Forelimb muscle (tissue), 1 donor: ENCODE measurements at regions not wholly inside any gene's neighbourhood (a gene's known extent, or its start where the extent isn't known, plus 50 kb on each side); places are given as distances from the start of the nearest gene placed in this dataset.

Source experiments
- DNase-seq: peaks from one replicate; pipeline ENCODE4 v3.0.0-alpha.2; 2013; ENCODE audit warnings: low read depth

DNA sequence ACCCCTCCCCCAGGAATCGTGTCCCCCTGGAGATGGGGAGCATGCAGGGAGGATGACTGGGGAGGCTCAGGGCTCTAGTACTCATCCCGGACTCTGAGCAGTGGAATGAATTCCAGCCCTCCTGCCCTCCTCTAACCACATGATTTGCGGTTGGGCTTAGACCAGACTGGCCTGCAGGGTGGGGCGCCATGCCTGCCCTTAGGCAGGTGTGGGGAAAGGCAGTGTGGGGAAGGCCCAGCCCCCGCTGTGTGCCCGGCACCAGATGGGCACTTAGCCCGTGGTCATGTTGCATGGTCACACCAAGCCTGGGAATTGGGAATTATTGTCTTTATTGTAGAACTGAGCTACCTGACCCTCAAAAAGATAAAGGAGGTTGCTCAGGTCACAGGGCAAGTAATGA is 283.8 kb downstream of the TLE3 start:
- no peak for DNase-seq

- DNase-seq, result no peak
Measured at GRCh38 chr15:69814932-69815331, 282.8 kb downstream of the TLE3 start.

DNA sequence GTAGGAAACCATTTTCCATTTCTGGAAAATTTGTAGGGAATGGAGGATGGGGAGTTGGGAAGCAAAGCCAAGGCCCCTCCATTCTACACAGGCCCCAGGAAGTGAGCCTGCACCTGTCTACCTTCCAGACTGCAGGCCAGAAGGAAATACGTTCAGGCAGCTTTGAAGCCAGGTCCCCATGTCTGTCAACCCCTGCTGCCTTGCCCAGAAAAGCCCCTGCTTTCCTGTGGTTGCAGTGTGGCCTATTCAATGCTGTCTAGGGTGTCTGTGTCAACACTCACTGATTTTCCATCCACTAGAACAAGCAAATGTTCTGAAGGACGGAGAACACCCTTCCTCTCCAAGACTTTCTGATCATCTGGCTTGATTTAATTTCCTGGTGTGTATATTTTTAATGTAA is 281.9 kb downstream of the TLE3 start:
- no peak for DNase-seq

DNA sequence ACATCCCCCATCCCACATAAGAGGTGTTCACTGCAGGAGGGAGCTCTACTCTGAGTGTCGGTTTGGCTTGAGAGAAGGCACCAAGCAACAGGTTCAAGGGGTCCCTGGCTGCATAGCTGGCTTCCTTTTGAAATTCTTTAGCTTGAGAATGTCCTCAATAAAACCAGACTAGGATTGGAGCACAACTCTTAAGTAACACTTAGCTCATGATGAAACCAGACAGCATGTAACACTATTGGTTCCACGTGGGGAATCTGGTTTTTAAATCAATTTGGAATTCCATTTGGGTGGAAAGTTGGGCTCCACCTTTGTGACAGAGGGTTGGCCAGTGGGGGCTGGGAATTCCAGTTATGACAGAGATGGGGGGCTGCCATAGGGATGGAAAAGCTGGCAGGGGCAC is 281.2 kb downstream of the TLE3 start:
- no peak for DNase-seq

- no peak for DNase-seq
Measured at GRCh38 chr15:69818529-69818928, 279.2 kb downstream of the TLE3 start.

DNA sequence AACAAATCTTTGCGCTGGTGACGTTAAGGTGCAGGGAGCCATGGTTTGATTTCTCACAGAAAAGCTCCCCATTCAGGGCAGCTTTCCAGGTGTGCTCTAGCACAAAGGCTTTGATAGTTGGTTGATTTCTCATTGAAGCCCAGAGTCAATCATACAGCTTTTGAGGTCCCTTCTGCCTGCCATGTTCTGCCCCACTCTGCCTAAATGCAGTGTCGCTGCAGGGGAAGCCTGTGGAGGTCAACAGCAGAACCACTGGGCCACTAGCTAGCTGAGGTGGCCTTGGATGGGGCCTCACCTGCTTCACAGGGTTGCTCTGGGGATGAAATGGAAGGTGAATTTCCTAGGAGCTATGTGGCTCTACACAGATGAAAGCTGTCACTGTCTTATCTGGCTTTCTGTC is 278.3 kb downstream of the TLE3 start:
- no peak for DNase-seq

DNA sequence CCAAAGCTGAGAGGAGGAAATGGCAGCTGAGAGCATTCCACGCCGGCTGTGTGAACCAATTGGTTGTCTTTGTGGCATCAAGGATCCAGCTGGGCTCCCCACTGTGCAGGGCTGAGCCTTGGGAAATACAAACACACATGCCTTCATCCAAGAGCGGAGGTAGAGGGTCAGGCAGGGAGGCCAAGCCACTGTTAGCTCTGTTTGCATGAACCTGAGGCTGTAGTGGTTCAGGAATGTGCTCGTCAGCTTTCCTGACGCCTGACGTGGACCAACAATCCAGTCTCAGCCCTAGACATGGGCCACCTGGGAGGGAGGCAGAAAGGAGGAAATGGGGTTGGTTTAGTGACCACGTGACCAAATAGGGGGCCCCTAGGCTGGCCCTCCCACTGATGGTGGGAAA is 276.9 kb downstream of the TLE3 start:
- DNase-seq, result no peak

DNA sequence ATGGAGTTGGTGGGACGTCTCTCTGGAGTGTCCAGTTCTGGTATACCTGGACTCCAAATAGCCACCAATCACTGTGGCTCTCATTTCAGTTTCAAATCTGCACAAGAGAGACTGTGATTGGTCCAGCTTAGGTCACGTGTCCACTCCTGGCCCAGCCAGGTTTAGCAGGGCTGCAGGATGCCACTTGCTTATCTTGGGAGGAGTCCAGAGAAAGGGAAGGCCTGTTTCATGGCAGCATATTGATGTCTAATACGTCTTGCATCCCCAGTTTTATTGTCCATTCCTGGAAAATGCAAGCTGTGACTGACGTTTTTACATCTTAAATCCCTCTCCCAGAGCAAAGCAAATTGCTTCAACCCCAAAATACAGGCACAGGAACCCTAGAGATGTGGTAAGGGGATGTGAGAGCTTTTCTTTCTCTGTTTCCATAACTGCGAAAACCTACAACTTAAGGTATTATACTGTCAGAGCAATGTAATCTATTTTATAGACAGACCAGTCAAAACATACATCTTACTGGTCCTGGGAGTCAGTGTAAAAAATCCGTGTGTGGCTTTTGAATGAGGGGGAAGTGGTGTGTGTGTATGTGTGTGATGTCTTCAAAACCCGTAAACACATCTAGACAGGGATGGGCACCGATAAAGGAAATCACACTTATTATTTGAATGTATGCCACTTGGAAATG is 274.4 kb downstream of the TLE3 start:
- no peak for DNase-seq

- no peak for DNase-seq
Measured at GRCh38 chr15:69824075-69824876, 273.4 kb downstream of the TLE3 start.

- no peak for DNase-seq
Measured at GRCh38 chr15:69824877-69825406, 272.8 kb downstream of the TLE3 start.

- no peak for DNase-seq
Measured at GRCh38 chr15:69825941-69826818, 271.5 kb downstream of the TLE3 start.

- DNase-seq, result no peak
Measured at GRCh38 chr15:69826819-69827175, 270.9 kb downstream of the TLE3 start.

GRCh38 chr15:69827751-69828150 is 270.0 kb downstream of the TLE3 start:
- DNase-seq, result no peak

- DNase-seq, result no peak
Measured at GRCh38 chr15:69828181-69828828, 269.4 kb downstream of the TLE3 start.

DNA sequence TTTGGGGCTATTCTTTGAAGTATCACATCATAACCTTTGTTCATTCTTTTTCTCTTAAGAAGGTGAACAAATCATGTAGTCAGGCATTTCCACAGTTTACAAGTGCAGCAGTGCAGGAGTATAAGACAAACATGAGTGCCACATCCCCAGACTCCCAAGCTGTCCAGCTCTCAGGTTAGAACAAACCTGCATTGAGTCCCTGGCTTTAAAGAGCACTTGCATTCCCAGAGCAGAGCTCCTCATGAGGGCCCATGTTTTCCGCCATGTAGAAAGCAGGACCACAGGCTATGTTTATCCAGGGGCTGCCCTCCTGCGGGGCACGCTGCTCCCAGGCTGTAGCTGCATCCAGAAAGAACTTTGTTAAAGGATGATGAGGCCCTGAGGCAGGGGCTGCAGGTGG is 267.7 kb downstream of the TLE3 start:
- DNase-seq, result no peak

DNA sequence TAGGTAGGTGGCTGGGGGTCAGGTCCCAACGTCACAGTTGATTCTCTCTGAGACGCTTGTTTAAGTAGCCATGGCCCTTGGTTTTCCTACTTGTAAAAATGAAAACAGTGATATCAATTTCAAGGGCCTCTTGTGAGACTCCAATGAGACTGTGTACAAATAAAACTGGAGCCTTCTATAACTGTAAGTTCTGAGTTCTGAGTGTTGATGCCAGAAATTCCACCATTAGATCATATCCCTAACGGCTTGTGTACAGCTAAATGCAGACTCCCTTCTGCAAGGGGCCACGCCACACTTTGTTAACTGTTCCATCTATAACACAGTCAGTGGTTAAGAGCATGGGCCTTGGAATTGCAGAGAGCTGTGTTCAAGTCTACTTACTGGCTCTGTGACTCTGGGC is 267.3 kb downstream of the TLE3 start:
- DNase-seq, result no peak

GRCh38 chr15:69830876-69831275 is 266.8 kb downstream of the TLE3 start:
- DNase-seq, result no peak

GRCh38 chr15:69834267-69834666 is 263.4 kb downstream of the TLE3 start:
- DNase-seq, result no peak

DNA sequence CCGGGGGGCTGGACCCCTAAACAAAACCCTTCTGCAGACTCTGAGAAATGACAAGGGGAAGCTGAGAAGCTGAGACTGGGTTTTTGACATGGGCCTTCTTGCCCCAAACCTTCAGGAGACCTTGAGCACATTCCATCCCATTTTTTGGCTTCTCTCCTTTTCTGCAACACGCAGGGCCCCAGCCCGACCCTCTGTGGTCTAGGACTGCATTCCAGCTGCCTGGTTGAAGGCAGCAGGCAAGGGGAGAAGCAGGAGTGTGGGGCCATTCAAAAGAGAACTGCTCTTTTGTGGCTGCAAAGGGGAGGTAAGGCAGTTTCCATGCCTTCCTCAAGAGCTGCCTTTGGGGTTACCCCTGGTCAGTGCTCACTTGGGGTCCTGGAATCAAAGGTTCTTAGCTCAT is 263.0 kb downstream of the TLE3 start:
- DNase-seq, result no peak

- DNase-seq, result no peak
Measured at GRCh38 chr15:69836048-69836447, 261.7 kb downstream of the TLE3 start.

GRCh38 chr15:69836526-69837230 is 261.0 kb downstream of the TLE3 start:
- DNase-seq, result no peak
